ENCODE measurements at regions not wholly inside any gene's neighbourhood (a gene's known extent, or its start where the extent isn't known, plus 50 kb on each side); places are given as distances from the start of the nearest gene placed in this dataset.

DNA sequence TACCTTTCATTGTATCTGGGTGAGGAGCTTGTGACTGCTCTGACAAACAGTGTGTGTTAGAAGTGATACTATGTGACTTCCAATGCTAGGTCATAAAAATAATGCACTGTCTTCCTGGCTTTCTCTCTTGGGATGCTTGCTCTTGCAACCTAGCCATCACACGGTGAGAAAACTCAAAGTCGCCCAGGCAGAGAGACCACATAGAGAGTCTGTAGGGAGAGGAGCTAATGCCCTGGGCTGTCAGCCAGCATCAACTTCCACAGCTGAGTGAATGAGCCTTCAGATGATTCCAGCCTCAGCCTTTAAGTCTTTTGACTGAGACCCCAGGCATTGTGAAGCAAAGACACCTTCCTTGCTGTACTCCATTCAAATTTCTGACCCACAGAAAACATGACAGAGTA, 220.6 kb upstream of the SGO1 start:
- Histone ChIP-seq H3K4me1 (ENCODE audit: insufficient read depth) (no peaks in the 10 kb centered on the region), H3K9me3 (ENCODE audit: low read depth) (no peaks in the 10 kb centered on the region), H3K27ac (no peak overlapping the region), H3K4me2 (ENCODE audit: unreplicated experiment) (no peak overlapping the region), H3K9me2 (ENCODE audit: insufficient read depth) (no peaks in the 10 kb centered on the region), H3K36me3 (ENCODE audit: low read depth) (no peaks in the 10 kb centered on the region), H3K27me3 (replicated peaks; ENCODE audit: insufficient read depth) (no peaks in the 10 kb centered on the region), H3K4me3 (no peak overlapping the region), H3K9ac (no peak overlapping the region), H4K20me1 (ENCODE audit: insufficient read depth) (no peaks in the 10 kb centered on the region), H2AFZ (no peak overlapping the region), H3K79me2 (ENCODE audit: insufficient read depth) (no peaks in the 10 kb centered on the region), H3F3A (ENCODE audit: insufficient read depth) (no peaks in the 10 kb centered on the region)
- DNase-seq = no peak
- WGBS, 2 experiments (ENCODE audit: low coverage in 1 of 2, low lambda C conversion rate in 2 of 2, missing lambda C conversion rate in 2 of 2) = 90 to 95% methylated on average over 2 of the region's 2 CpGs
- in situ Hi-C loops (cut with MboI) = no loop called here
- no peak for TF ChIP-seq EZH2phosphoT487 (IDR thresholded peaks at IDR 0.05; ENCODE audit: insufficient read depth, low read depth)
- TF ChIP-seq EZH2 (IDR thresholded peaks at IDR 0.05; ENCODE audit: insufficient read depth, poor library complexity, severe bottlenecking) = no peak

DNA sequence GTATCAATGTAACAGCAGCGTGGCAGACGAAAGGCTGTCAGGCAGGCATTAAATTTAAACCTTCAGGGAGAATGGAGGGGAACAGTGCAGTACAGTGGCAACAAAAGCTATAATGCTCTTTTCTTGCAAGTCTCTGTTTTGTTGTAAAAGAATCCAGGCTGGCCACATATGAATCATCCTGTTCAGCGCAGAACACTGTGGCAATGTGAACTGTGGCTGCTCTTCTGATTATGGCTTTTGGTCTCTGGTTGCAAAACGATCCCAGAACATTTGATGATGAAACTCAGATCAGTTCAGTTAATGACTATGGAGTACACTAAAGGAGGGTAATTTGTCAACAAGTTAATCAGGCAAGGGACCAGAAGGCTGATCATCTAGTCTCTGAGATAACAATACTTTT, 219.7 kb upstream of the SGO1 start:
- in situ Hi-C loops (cut with MboI) = no loop called here
- Histone ChIP-seq H3K4me1 (ENCODE audit: insufficient read depth) (peaks cover 6% of the 10 kb centered on the region; the same call in 1 of the 2 replicates), H3K9ac (no peak overlapping the region), H3K27ac (no peak overlapping the region), H3K4me3 (no peak overlapping the region), H3F3A (ENCODE audit: insufficient read depth) (peaks cover 4% of the 10 kb centered on the region; the same call in 1 of the 2 replicates), H4K20me1 (ENCODE audit: insufficient read depth) (no peaks in the 10 kb centered on the region), H2AFZ (no peak overlapping the region), H3K27me3 (replicated peaks; ENCODE audit: insufficient read depth) (no peaks in the 10 kb centered on the region), H3K9me2 (ENCODE audit: insufficient read depth) (no peaks in the 10 kb centered on the region), H3K36me3 (ENCODE audit: low read depth) (no peaks in the 10 kb centered on the region), H3K79me2 (ENCODE audit: insufficient read depth) (no peaks in the 10 kb centered on the region), H3K4me2 (ENCODE audit: unreplicated experiment) (peak overlapping the region; percentile 29), H3K9me3 (ENCODE audit: low read depth) (no peaks in the 10 kb centered on the region)
- DNase-seq = peak; percentile 78
- WGBS, 2 experiments (ENCODE audit: low coverage in 1 of 2, low lambda C conversion rate in 2 of 2, missing lambda C conversion rate in 2 of 2) = 12 to 16% methylated on average over 4 of the region's 4 CpGs
- TF ChIP-seq EZH2phosphoT487 (IDR thresholded peaks at IDR 0.05; ENCODE audit: insufficient read depth, low read depth) = no peak
- no peak for TF ChIP-seq EZH2 (IDR thresholded peaks at IDR 0.05; ENCODE audit: insufficient read depth, poor library complexity, severe bottlenecking)

DNA sequence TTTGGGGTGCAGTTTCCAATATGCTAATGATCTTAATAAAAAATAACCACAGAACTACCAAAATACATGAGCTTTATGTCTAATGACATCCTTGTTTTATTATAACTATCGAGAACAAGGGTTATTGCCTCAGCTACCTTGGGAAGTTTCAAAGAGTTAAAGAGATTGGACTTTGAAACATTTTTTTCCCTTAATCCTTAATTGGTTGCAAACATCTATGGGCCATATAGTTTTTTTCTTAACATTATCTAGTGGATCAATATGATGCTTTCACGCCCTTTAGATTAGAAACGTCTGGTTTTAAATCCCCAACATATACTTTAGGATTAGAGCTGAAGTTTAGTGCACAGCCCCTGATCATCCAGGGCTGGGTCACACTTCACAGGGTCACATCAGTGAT, 219.2 kb upstream of the SGO1 start:
- in situ Hi-C loops (cut with MboI) = no loop called here
- DNase-seq = no peak
- Histone ChIP-seq H3F3A (ENCODE audit: insufficient read depth) (peaks cover 4% of the 10 kb centered on the region; the same call in 1 of the 2 replicates), H3K9me2 (ENCODE audit: insufficient read depth) (no peaks in the 10 kb centered on the region), H3K79me2 (ENCODE audit: insufficient read depth) (no peaks in the 10 kb centered on the region), H2AFZ (no peak overlapping the region), H3K4me3 (no peak overlapping the region), H3K4me2 (ENCODE audit: unreplicated experiment) (no peak overlapping the region), H3K27me3 (replicated peaks; ENCODE audit: insufficient read depth) (no peaks in the 10 kb centered on the region), H3K9ac (no peak overlapping the region), H3K4me1 (ENCODE audit: insufficient read depth) (peaks cover 6% of the 10 kb centered on the region; the same call in 1 of the 2 replicates), H3K9me3 (ENCODE audit: low read depth) (no peaks in the 10 kb centered on the region), H4K20me1 (ENCODE audit: insufficient read depth) (no peaks in the 10 kb centered on the region), H3K27ac (no peak overlapping the region), H3K36me3 (ENCODE audit: low read depth) (no peaks in the 10 kb centered on the region)
- 86 to 91% methylated on average over 3 of the region's 3 CpGs for WGBS, 2 experiments (ENCODE audit: low coverage in 1 of 2, low lambda C conversion rate in 2 of 2, missing lambda C conversion rate in 2 of 2)
- TF ChIP-seq EZH2 (IDR thresholded peaks at IDR 0.05; ENCODE audit: insufficient read depth, poor library complexity, severe bottlenecking) (no peak), EZH2phosphoT487 (IDR thresholded peaks at IDR 0.05; ENCODE audit: insufficient read depth, low read depth) (no peak)

DNA sequence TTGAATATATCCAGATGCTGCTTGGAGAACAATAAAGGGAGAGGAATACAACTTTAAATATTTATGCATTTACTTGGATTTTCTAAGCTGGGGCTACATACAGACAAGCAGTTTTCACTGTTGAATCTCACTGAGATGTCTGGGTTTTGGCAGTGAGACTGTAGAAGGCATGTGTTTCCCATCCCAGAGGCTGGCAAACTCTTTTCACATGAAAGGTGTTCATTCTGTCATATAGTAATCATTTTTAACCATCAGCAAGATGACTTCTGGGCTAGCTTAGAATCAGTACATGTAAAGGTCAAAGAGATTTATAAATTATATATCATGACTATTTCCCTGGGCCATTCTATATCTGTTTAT, 218.7 kb upstream of the SGO1 start:
- Histone ChIP-seq H3K9ac (no peak overlapping the region), H3K4me3 (no peak overlapping the region), H3F3A (ENCODE audit: insufficient read depth) (peaks cover 4% of the 10 kb centered on the region; the same call in 1 of the 2 replicates), H2AFZ (no peak overlapping the region), H3K9me3 (ENCODE audit: low read depth) (no peaks in the 10 kb centered on the region), H3K79me2 (ENCODE audit: insufficient read depth) (no peaks in the 10 kb centered on the region), H3K27ac (no peak overlapping the region), H3K4me1 (ENCODE audit: insufficient read depth) (peaks cover 6% of the 10 kb centered on the region; the same call in 1 of the 2 replicates), H3K27me3 (replicated peaks; ENCODE audit: insufficient read depth) (no peaks in the 10 kb centered on the region), H4K20me1 (ENCODE audit: insufficient read depth) (no peaks in the 10 kb centered on the region), H3K36me3 (ENCODE audit: low read depth) (no peaks in the 10 kb centered on the region), H3K9me2 (ENCODE audit: insufficient read depth) (no peaks in the 10 kb centered on the region), H3K4me2 (ENCODE audit: unreplicated experiment) (no peak overlapping the region)
- in situ Hi-C loops (cut with MboI) = no loop called here
- DNase-seq = no peak
- TF ChIP-seq EZH2 (IDR thresholded peaks at IDR 0.05; ENCODE audit: insufficient read depth, poor library complexity, severe bottlenecking) = no peak
- no peak for TF ChIP-seq EZH2phosphoT487 (IDR thresholded peaks at IDR 0.05; ENCODE audit: insufficient read depth, low read depth)
